Left lung (tissue), 4 donors: ENCODE measurements at regions not wholly inside any gene's neighbourhood (a gene's known extent, or its start where the extent isn't known, plus 50 kb on each side); places are given as distances from the start of the nearest gene placed in this dataset.

Experiments used
- ATAC-seq: fragments of 200-7000 bp; cut with Tn5 transposase; one replicate; pipeline ENCODE4 v1.9.1; 2020; ENCODE audit warnings: moderate library complexity
- DNase-seq, 4 donors: peaks; one replicate each; pipeline ENCODE4 v3.0.0-alpha.2; 2013 to 2020
- H3K27ac ChIP-seq, 2 donors: fragments of 200-600 bp; sonication (generic) in 1 of 2; one replicate each; pipeline versions ENCODE4 v1.5.0 to v1.8.0; 2020 to 2021
- H3K27me3 ChIP-seq, 2 donors: fragments of 200-600 bp; sonication (generic) in 1 of 2; one replicate each; pipeline versions ENCODE4 v1.5.0 to v1.8.0; 2020 to 2021
- H3K36me3 ChIP-seq, 2 donors: fragments of 200-600 bp; sonication (generic) in 1 of 2; one replicate each; pipeline versions ENCODE4 v1.5.0 to v1.8.0; 2020 to 2021
- H3K4me1 ChIP-seq, 2 donors: fragments of 200-600 bp; one replicate each; pipeline ENCODE4 v1.8.0; 2021
- H3K4me3 ChIP-seq, 2 donors: fragments of 200-600 bp; sonication (generic) in 1 of 2; one replicate each; pipeline versions ENCODE4 v1.5.0 to v1.8.0; 2020 to 2021; ENCODE audit warnings: mild to moderate bottlenecking in 1 of 2
- H3K9me3 ChIP-seq, 2 donors: fragments of 200-600 bp; sonication (generic) in 1 of 2; one replicate each; pipeline versions ENCODE4 v1.5.0 to v1.8.0; 2020 to 2021
- CTCF ChIP-seq, 2 donors: fragments of 200-600 bp; sonication (generic) in 1 of 2; IDR thresholded peaks; one replicate each; pipeline versions ENCODE4 v1.5.0 to v1.8.0; 2021; ENCODE audit warnings: antibody characterized with exemption in 2 of 2
- intact Hi-C, 2 donors: fragments of 100-400 bp; cut with DNase I; formaldehyde crosslinking; loops; one replicate each; pipeline versions ENCODE4 v1.11.2 to v1.14.2; 2022
- donor health status: DM: no; HTN: yes; CAD: no.
- donor health status: DM: no; HTN: no; CAD: no.

- intact Hi-C loops = loop anchor here in 1 of 2 donors (10.0 kb wide), 1 partner anchor 156 kb away; no protein-coding TSS in a partner anchor
- DNase-seq = peak in 3 of 4 donors; percentile 53 to 68 (median 56)
- peak; percentile 59 for ATAC-seq
Observed at GRCh38 chr3:188978421-188979171, 193.2 kb upstream of the TPRG1 start.

DNA sequence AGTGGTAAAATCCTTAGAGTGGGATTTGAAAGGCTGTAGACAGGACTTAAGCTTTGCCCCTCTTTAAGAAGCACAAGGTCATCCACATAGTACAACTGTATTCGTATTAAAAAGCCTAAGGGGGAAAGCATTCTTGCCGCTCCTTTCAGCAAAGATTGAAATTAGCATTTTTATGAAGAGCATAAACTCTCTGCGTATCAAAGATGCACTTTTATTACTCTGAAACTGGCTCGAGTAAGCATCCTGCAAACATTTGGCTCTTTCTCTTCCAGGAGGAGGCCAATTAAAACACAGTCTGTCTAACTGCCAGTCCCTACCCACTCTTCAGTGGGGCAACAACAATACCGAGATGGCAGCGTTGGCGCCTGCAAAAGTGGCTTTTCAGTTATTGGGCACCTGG lies 192.5 kb upstream of the TPRG1 start:
- no peak overlapping the region for H3K4me3 ChIP-seq
- no peak for TF ChIP-seq CTCF (IDR thresholded peaks at IDR 0.05)
- no peaks in the 10 kb centered on the region for H3K27me3 ChIP-seq
- DNase-seq (no peak), ATAC-seq (no peak)
- H3K27ac ChIP-seq = peak overlapping the region; percentile 14 to 33
- no peaks in the 10 kb centered on the region for H3K36me3 ChIP-seq
- intact Hi-C loops = loop anchor here in 1 of 2 donors (10.0 kb wide), 1 partner anchor 156 kb away; no protein-coding TSS in a partner anchor
- peaks cover 2 to 8% of the 10 kb centered on the region in 2 donors for H3K4me1 ChIP-seq
- H3K9me3 ChIP-seq = no peaks in the 10 kb centered on the region

More at GRCh38 chr3:188978421-188979171, 193.2 kb upstream of the TPRG1 start:
- H3K4me1 ChIP-seq = peaks cover 2 to 10% of the 10 kb centered on the region in 2 donors
- H3K27ac ChIP-seq = peak overlapping the region in 1 of 2 donors; percentile 33
- no peaks in the 10 kb centered on the region for H3K9me3 ChIP-seq
- no peaks in the 10 kb centered on the region for H3K27me3 ChIP-seq
- no peak overlapping the region for H3K4me3 ChIP-seq
- TF ChIP-seq CTCF (IDR thresholded peaks at IDR 0.05) = no peak
- no peaks in the 10 kb centered on the region for H3K36me3 ChIP-seq

- peak overlapping the region in 1 of 2 donors; percentile 33 for H3K27ac ChIP-seq
- no peak for DNase-seq
- intact Hi-C loops = loop anchor here in 1 of 2 donors (10.0 kb wide), 1 partner anchor 155 kb away; no protein-coding TSS in a partner anchor
Observed at GRCh38 chr3:188979669-188980310, 192.0 kb upstream of the TPRG1 start.

DNA sequence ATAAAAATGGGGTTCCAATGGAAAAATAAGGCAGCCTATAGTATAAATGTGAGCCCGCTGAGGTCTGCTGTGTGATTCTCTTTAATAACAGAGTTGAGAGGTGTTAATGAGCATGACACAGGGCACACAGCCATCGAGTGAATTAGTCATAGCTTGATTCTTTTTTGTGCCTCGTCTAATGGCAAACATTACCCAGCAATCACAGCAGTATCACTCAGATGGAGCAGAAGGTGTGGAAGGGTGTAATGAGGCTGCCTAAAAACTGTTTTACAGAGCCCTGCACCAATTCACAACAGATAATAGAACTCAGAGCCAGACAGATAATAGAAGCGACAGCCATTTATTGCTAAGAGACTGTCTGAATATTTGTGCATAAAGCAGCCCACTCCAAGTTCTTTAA lies 178.6 kb upstream of the TPRG1 start:
- Histone ChIP-seq H3K4me1 (no peaks in the 10 kb centered on the region), H3K9me3 (peaks cover 0 to 3% of the 10 kb centered on the region in 2 donors), H3K27ac (no peak overlapping the region), H3K4me3 (no peak overlapping the region), H3K36me3 (no peaks in the 10 kb centered on the region), H3K27me3 (no peaks in the 10 kb centered on the region)
- intact Hi-C loops = no loop called here
- DNase-seq (no peak), ATAC-seq (no peak)
- no peak for TF ChIP-seq CTCF (IDR thresholded peaks at IDR 0.05)

More at GRCh38 chr3:188979669-188980310, 192.0 kb upstream of the TPRG1 start:
- TF ChIP-seq CTCF (IDR thresholded peaks at IDR 0.05) = no peak
- Histone ChIP-seq H3K4me1 (peaks cover 2 to 3% of the 10 kb centered on the region in 2 donors), H3K36me3 (no peaks in the 10 kb centered on the region), H3K27me3 (no peaks in the 10 kb centered on the region), H3K4me3 (no peak overlapping the region), H3K9me3 (no peaks in the 10 kb centered on the region)
- ATAC-seq = no peak

DNA sequence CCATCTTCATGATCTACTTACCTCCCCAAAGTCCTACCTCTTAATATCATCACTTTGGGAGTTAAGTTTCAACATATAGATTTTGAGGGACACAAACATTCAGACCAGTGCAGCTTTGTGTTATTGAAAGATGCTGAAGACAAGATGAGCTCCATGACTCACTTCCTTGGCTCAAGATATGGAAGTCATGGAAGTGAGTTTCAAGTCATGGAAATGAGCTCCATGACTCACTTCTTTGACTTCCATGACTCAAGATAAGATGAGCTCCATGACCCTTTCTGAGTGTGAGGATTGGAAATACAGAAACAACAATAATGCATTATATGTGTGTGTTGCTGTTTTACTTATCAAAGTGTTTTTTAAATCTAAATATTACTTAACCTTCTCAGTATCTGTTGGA lies 170.2 kb upstream of the TPRG1 start:
- no peak overlapping the region for H3K4me3 ChIP-seq
- no peaks in the 10 kb centered on the region for H3K27me3 ChIP-seq
- intact Hi-C loops = no loop called here
- no peaks in the 10 kb centered on the region for H3K4me1 ChIP-seq
- H3K36me3 ChIP-seq = no peaks in the 10 kb centered on the region
- no peaks in the 10 kb centered on the region for H3K9me3 ChIP-seq
- DNase-seq (no peak), ATAC-seq (no peak)
- TF ChIP-seq CTCF (IDR thresholded peaks at IDR 0.05) = no peak
- no peak overlapping the region for H3K27ac ChIP-seq
